H1 (cell line): ENCODE measurements at regions not wholly inside any gene's neighbourhood (a gene's known extent, or its start where the extent isn't known, plus 50 kb on each side); places are given as distances from the start of the nearest gene placed in this dataset.
A peak's percentile ranks its signal among the peaks of the same experiment; 100 is the strongest.

ENCODE experiments used
- CTCF ChIA-PET: fragments of 300-600 bp; sonication (Branson Sonifier 250); formaldehyde crosslinking; loops from one replicate; lab custom pipeline; 2021; ENCODE audit not compliant: partially characterized antibody; lab: Charles Lee
- POLR2A ChIA-PET: fragments of 300-600 bp; sonication (Branson Sonifier 250); formaldehyde crosslinking; loops from one replicate; lab custom pipeline; 2021; ENCODE audit warnings: inconsistent platforms; ENCODE audit not compliant: partially characterized antibody; lab: Charles Lee
- DNase-seq, 2 experiments: peaks; one replicate each; pipeline versions ENCODE4 v3.0.0 to v3.0.0-alpha.2; 2010 to 2022; ENCODE audit warnings: low spot score in 2 of 2, low read depth in 1 of 2, mixed read lengths in 1 of 2
- FAIRE-seq: peaks from 2 replicates; lab custom pipeline; 2011; peaks lifted over from hg19 to GRCh38; lab: Jason Lieb, UNC
- H2AFZ ChIP-seq: 2 replicates; pipeline ENCODE4 v1.8.1; 2012; ENCODE audit warnings: low read length, inconsistent platforms
- H2AK5ac ChIP-seq: 2 replicates; pipeline ENCODE4 v1.6.1; 2013; ENCODE audit warnings: low read depth, low read length
- H2BK120ac ChIP-seq: replicated peaks from 2 replicates; pipeline ENCODE3; 2013; ENCODE audit warnings: low read depth, low read length, inconsistent platforms
- H2BK12ac ChIP-seq: 2 replicates; pipeline ENCODE4 v1.6.1; 2013; ENCODE audit warnings: low read depth, low read length
- H2BK15ac ChIP-seq: 2 replicates; pipeline ENCODE4 v1.6.1; 2013; ENCODE audit warnings: low read length
- H2BK20ac ChIP-seq: 2 replicates; pipeline ENCODE4 v1.6.1; 2013; ENCODE audit warnings: low read length
- H2BK5ac ChIP-seq: 2 replicates; pipeline ENCODE4 v1.6.1; 2013; ENCODE audit warnings: low read depth, low read length
- H3K14ac ChIP-seq: 2 replicates; pipeline ENCODE4 v1.6.1; 2013; ENCODE audit warnings: inconsistent platforms; ENCODE audit not compliant: insufficient read length
- H3K18ac ChIP-seq: 2 replicates; pipeline ENCODE4 v1.6.1; 2013; ENCODE audit warnings: low read length; ENCODE audit errors: extremely low read depth
- H3K23ac ChIP-seq: 2 replicates; pipeline ENCODE4 v1.6.1; 2013; ENCODE audit warnings: inconsistent platforms; ENCODE audit not compliant: insufficient read length
- H3K23me2 ChIP-seq: 2 replicates; pipeline ENCODE4 v1.6.1; 2013; ENCODE audit warnings: low read depth, low read length
- H3K27ac ChIP-seq: 2 replicates; pipeline ENCODE4 v1.6.1; 2011; ENCODE audit warnings: low read depth, low read length, inconsistent platforms
- H3K27me3 ChIP-seq, 4 experiments: replicated peaks in 1 of 4; 1 replicate in 1 of 4; 2 replicates in 3 of 4; pipeline versions ENCODE4 v1.6.1 to v1.8.1; 2011 to 2013; ENCODE audit warnings: low read length in 3 of 4, mild to moderate bottlenecking in 3 of 4, inconsistent platforms in 2 of 4, mixed read lengths in 2 of 4, moderate library complexity in 1 of 4; ENCODE audit not compliant: control insufficient read depth in 3 of 4, insufficient read depth in 3 of 4; ENCODE audit errors: extremely low read depth in 1 of 4
- H3K36me3 ChIP-seq, 4 experiments: 2 replicates each; pipeline versions ENCODE4 v1.6.1 to v1.8.1; 2011 to 2013; ENCODE audit warnings: mild to moderate bottlenecking in 4 of 4, low read length in 3 of 4, moderate library complexity in 2 of 4, control low read depth in 1 of 4, inconsistent platforms in 1 of 4; ENCODE audit not compliant: insufficient read depth in 4 of 4, control insufficient read depth in 2 of 4
- H3K4ac ChIP-seq: replicated peaks from 2 replicates; pipeline ENCODE3; 2013; ENCODE audit warnings: low read length, low read depth, mixed read lengths, inconsistent platforms; ENCODE audit not compliant: insufficient read length
- H3K4me1 ChIP-seq, 4 experiments: replicated peaks in 1 of 4; 1 replicate in 1 of 4; 2 replicates in 3 of 4; pipeline versions ENCODE4 v1.6.1 to v1.8.1; 2011 to 2013; ENCODE audit warnings: low read length in 3 of 4, inconsistent platforms in 2 of 4, mixed read lengths in 1 of 4; ENCODE audit not compliant: insufficient read depth in 4 of 4, control insufficient read depth in 3 of 4
- H3K4me2 ChIP-seq, 2 experiments: 2 replicates each; pipeline versions ENCODE4 v1.6.1 to v1.8.1; 2011 to 2013; ENCODE audit warnings: low read depth in 2 of 2, low read length in 2 of 2, control low read depth in 1 of 2, inconsistent platforms in 1 of 2, mild to moderate bottlenecking in 1 of 2; ENCODE audit not compliant: insufficient read depth in 1 of 2
- H3K4me3 ChIP-seq, 4 experiments: fragments of 200-600, 300-600 bp in 1 of 4; sonication (generic), shearing (Covaris generic), sonication (Bioruptor Twin) in 1 of 4; 2 replicates each; pipeline versions ENCODE4 v1.5.1 to v1.8.1; 2011 to 2016; ENCODE audit warnings: low read length in 4 of 4, low read depth in 3 of 4, control low read depth in 2 of 4, inconsistent platforms in 2 of 4, mild to moderate bottlenecking in 2 of 4, mixed read lengths in 1 of 4, moderate library complexity in 1 of 4; ENCODE audit not compliant: insufficient read depth in 2 of 4; ENCODE audit errors: extremely low read depth in 1 of 4
- H3K56ac ChIP-seq: replicated peaks from 2 replicates; pipeline ENCODE3; 2013; ENCODE audit warnings: low read depth, mild to moderate bottlenecking, mixed read lengths, low read length, inconsistent platforms; ENCODE audit not compliant: insufficient read length
- H3K79me1 ChIP-seq: 2 replicates; pipeline ENCODE4 v1.6.1; 2013; ENCODE audit warnings: low read depth, low read length, control low read depth
- H3K79me2 ChIP-seq, 2 experiments: 2 replicates each; pipeline versions ENCODE4 v1.6.1 to v1.8.1; 2012 to 2013; ENCODE audit warnings: low read length in 2 of 2, mild to moderate bottlenecking in 2 of 2, inconsistent platforms in 1 of 2; ENCODE audit not compliant: insufficient read depth in 2 of 2, control insufficient read depth in 1 of 2
- H3K9ac ChIP-seq, 4 experiments: replicated peaks in 1 of 4; 1 replicate in 1 of 4; 2 replicates in 3 of 4; pipeline versions ENCODE4 v1.6.1 to v1.8.1; 2011 to 2013; ENCODE audit warnings: low read depth in 3 of 4, low read length in 3 of 4, control low read depth in 2 of 4, mild to moderate bottlenecking in 2 of 4, moderate library complexity in 2 of 4, inconsistent platforms in 1 of 4; ENCODE audit errors: extremely low read depth in 1 of 4
- H3K9me3 ChIP-seq, 2 experiments: 2 replicates each; pipeline versions ENCODE4 v1.6.1 to v1.8.1; 2012 to 2013; ENCODE audit warnings: mild to moderate bottlenecking in 2 of 2, moderate library complexity in 2 of 2, control low read depth in 1 of 2, inconsistent platforms in 1 of 2, low read depth in 1 of 2, low read length in 1 of 2, mixed read lengths in 1 of 2; ENCODE audit not compliant: insufficient read depth in 2 of 2
- H4K20me1 ChIP-seq, 2 experiments: replicated peaks in 1 of 2; 2 replicates each; pipeline versions ENCODE3 to v1.8.1; 2011 to 2013; ENCODE audit warnings: inconsistent platforms in 2 of 2, low read length in 2 of 2, mild to moderate bottlenecking in 1 of 2; ENCODE audit not compliant: insufficient read depth in 2 of 2, control insufficient read depth in 1 of 2
- H4K5ac ChIP-seq: 2 replicates; pipeline ENCODE4 v1.6.1; 2013; ENCODE audit warnings: low read length, low read depth, mixed read lengths, inconsistent platforms; ENCODE audit not compliant: insufficient read length
- H4K8ac ChIP-seq: 2 replicates; pipeline ENCODE4 v1.8.0; 2013; ENCODE audit warnings: mild to moderate bottlenecking, moderate library complexity, low read length, inconsistent platforms; ENCODE audit not compliant: insufficient read depth; ENCODE audit errors: extremely low read depth
- H4K91ac ChIP-seq: replicated peaks from 2 replicates; pipeline ENCODE3; 2013; ENCODE audit warnings: low read length, mixed read lengths, inconsistent platforms; ENCODE audit not compliant: insufficient read length
- HDAC2 ChIP-seq, 2 experiments: fragments of 300-600 bp in 1 of 2; sonication (generic) in 1 of 2; IDR thresholded peaks; 2 replicates each; pipeline ENCODE4 v1.6.1; 2011 to 2012; ENCODE audit warnings: low read depth in 2 of 2, low read length in 2 of 2, mild to moderate bottlenecking in 2 of 2, moderate library complexity in 2 of 2, borderline replicate concordance in 1 of 2, inconsistent platforms in 1 of 2
- MAX ChIP-seq: IDR thresholded peaks from 2 replicates; pipeline ENCODE4 v1.6.1; 2012; ENCODE audit warnings: inconsistent platforms
- TEAD4 ChIP-seq: IDR thresholded peaks from 2 replicates; pipeline ENCODE4 v1.6.1; 2012; ENCODE audit warnings: low read depth, low read length, inconsistent platforms, mixed read lengths
- WGBS, 2 experiments: shearing (Covaris generic) in 1 of 2; methylation state at CpG; one replicate each; pipeline versions ENCODE4 v1.1.6 to v1.1.7; 2013 to 2015; ENCODE audit warnings: low lambda C conversion rate in 2 of 2, mixed read lengths in 2 of 2, inconsistent platforms in 1 of 2, low coverage in 1 of 2, missing lambda C conversion rate in 1 of 2; ENCODE audit not compliant: insufficient replicate concordance in 2 of 2, insufficient coverage in 1 of 2, insufficient read length in 1 of 2; ENCODE audit errors: extremely low coverage in 1 of 2, missing lambda C conversion rate in 1 of 2; 5-methylcytosine and 5-hydroxymethylcytosine counted together

- no peaks in the 10 kb centered on the region for H3K36me3 ChIP-seq
- no peak overlapping the region for H2BK12ac ChIP-seq
- no peak overlapping the region for H3K4ac ChIP-seq
- H3K79me1 ChIP-seq: no peaks in the 10 kb centered on the region
- no peak overlapping the region for H4K91ac ChIP-seq
- DNase-seq: no peak
- H2BK120ac ChIP-seq: peak overlapping the region; percentile 51
- H3K18ac ChIP-seq: no peak overlapping the region
- no peak overlapping the region for H2BK20ac ChIP-seq
- H3K79me2 ChIP-seq: no peaks in the 10 kb centered on the region
- ChIA-PET CTCF (interaction anchor here (0.6 kb wide), 1 partner anchor 194 kb away, joined by 3 read pairs; no protein-coding TSS in a partner anchor), POLR2A (no interaction called here)
- no peak overlapping the region for H2BK5ac ChIP-seq
- H3K4me1 ChIP-seq: peaks cover 0 to 2% (median 1%) of the 10 kb centered on the region in 4 experiments; a peak in 2 of 7 replicates
- no peak overlapping the region for H2AFZ ChIP-seq
- H4K8ac ChIP-seq: no peak overlapping the region
- H3K27me3 ChIP-seq: no peaks in the 10 kb centered on the region
- H3K9ac ChIP-seq: no peak overlapping the region
- peak overlapping the region; percentile 4; the same call in 1 of the 2 replicates for H2BK15ac ChIP-seq
- H3K14ac ChIP-seq: no peak overlapping the region
- no peak overlapping the region for H3K56ac ChIP-seq
- no peak for FAIRE-seq
- H4K5ac ChIP-seq: no peak overlapping the region
- no peaks in the 10 kb centered on the region for H3K23me2 ChIP-seq
- no peak overlapping the region for H2AK5ac ChIP-seq
- no peaks in the 10 kb centered on the region for H3K9me3 ChIP-seq
- no peak overlapping the region for H3K4me2 ChIP-seq
- no peaks in the 10 kb centered on the region for H4K20me1 ChIP-seq
- 90% methylated on average over 2 of the region's 2 CpGs; no CpG with 5 or more reads in 1 of the 2 experiments for WGBS, 2 experiments
- no peak overlapping the region for H3K23ac ChIP-seq
- H3K27ac ChIP-seq: no peak overlapping the region
- TF ChIP-seq TEAD4 (no peak), MAX (no peak), HDAC2 (IDR thresholded peaks at IDR 0.05; ENCODE audit: borderline replicate concordance in 1 of 2, low read depth in 2 of 2, low read length in 2 of 2) (no peak)
- TF ChIP-seq, all 59 proteins: peak for 0
- no peak overlapping the region for H3K4me3 ChIP-seq
Measured at GRCh38 chr2:143823876-143824275, 694.7 kb downstream of the ARHGAP15 start.
